NB4 (cell line): ENCODE measurements at regions not wholly inside any gene's neighbourhood (a gene's known extent, or its start where the extent isn't known, plus 50 kb on each side); places are given as distances from the start of the nearest gene placed in this dataset.
"Not testable (repeated sequence)": the region's sequence is repeated elsewhere in the genome, so short reads cannot be mapped to it uniquely, and the experiment has no call there.

ENCODE experiments used
- DNase-seq: peaks from one replicate; pipeline ENCODE4 v3.0.0; 2010; ENCODE audit warnings: low read depth
- H3K4me3 ChIP-seq: one replicate; pipeline ENCODE4 v1.5.1; 2011; ENCODE audit warnings: mild to moderate bottlenecking, low read depth, low read length, moderate library complexity
- MYC ChIP-seq: IDR thresholded peaks from 2 replicates; pipeline ENCODE4 v1.6.1; 2011; ENCODE audit warnings: low read depth, low read length
- POLR2A ChIP-seq: IDR thresholded peaks from 2 replicates; pipeline ENCODE4 v1.6.1; 2011; ENCODE audit warnings: mild to moderate bottlenecking; ENCODE audit not compliant: insufficient read length; ENCODE audit errors: extremely low read depth
- TF ChIP-seq, protein P1 (sequence below): IDR thresholded peaks from 2 replicates; pipeline ENCODE4 v1.6.1; 2011; ENCODE audit warnings: low read depth, low read length
- TF ChIP-seq, protein P2 (sequence below): IDR thresholded peaks from one replicate; pipeline ENCODE4 v1.5.1; 2012; ENCODE audit warnings: low read depth, low read length

DNA sequence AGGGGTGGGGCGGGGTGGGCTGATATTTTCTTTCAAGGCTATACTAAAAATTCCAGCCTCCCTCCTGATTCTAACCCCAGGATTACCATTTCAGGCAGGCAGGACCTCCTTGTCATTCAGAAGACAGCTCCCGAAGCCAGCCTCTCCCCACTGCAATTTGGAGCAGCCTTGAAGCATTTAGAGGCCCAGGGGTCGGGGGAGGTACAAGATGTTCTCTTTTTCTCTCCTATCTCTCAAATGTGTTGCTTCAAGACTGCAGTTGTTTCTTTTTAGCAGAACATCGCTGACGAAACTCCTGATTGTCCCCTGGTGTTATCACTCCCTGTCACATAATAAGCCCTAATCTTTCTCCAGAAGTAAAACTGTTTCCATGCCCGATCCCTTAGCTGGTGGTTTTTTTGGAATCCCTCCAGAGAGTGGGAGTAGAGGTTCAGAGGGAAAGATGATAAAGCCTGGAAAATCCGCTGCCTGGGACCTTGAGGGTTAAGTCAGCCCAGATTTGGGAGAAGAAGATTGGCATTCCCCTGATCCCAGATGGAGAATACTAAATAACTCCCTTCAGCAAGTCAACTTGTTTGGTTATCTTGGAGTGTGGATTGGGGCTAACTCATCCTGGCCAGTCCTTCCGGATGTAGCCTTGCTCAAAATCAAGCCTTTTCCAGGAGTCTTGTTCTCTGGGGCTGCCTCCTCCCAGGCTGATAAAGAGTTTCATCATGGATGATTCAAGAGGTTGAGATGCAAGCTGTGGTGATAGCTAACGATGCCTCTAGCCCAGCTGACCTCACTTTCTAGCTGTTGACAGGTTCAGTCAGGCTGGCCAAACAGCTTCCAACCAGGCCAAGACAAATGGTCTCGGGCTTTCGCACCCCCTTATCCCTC is 71.3 kb downstream of the SOX9 start:
- DNase-seq: no peak
- no peak overlapping the region for H3K4me3 ChIP-seq
- no peak for TF ChIP-seq MYC
- TF ChIP-seq, protein P1, sequence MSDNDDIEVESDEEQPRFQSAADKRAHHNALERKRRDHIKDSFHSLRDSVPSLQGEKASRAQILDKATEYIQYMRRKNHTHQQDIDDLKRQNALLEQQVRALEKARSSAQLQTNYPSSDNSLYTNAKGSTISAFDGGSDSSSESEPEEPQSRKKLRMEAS: no peak
- TF ChIP-seq, protein P2, sequence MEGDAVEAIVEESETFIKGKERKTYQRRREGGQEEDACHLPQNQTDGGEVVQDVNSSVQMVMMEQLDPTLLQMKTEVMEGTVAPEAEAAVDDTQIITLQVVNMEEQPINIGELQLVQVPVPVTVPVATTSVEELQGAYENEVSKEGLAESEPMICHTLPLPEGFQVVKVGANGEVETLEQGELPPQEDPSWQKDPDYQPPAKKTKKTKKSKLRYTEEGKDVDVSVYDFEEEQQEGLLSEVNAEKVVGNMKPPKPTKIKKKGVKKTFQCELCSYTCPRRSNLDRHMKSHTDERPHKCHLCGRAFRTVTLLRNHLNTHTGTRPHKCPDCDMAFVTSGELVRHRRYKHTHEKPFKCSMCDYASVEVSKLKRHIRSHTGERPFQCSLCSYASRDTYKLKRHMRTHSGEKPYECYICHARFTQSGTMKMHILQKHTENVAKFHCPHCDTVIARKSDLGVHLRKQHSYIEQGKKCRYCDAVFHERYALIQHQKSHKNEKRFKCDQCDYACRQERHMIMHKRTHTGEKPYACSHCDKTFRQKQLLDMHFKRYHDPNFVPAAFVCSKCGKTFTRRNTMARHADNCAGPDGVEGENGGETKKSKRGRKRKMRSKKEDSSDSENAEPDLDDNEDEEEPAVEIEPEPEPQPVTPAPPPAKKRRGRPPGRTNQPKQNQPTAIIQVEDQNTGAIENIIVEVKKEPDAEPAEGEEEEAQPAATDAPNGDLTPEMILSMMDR: no peak
- TF ChIP-seq POLR2A: no peak

DNA sequence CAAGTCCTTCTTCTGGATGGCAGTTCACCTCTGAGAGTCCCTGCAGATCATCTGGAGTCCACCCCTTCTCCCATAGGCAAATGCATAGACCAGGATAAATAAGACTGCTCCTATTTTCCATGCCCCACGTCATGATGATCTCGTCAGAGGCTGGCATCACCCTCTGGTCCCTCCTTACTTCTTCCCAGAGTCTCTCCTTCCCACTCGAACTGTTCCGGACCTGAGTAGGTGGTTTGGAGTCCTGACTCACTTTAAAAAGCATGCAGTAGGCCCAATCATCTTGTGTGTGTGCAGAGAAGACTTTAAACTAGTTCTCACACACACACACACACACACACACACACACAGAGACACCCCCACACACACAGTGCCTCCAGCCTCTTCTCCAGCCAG is 72.0 kb downstream of the SOX9 start:
- no peak overlapping the region for H3K4me3 ChIP-seq
- no peak for DNase-seq
- TF ChIP-seq, protein P1: no peak
- no peak for TF ChIP-seq MYC
- no peak for TF ChIP-seq POLR2A
- TF ChIP-seq, protein P2: no peak

DNA sequence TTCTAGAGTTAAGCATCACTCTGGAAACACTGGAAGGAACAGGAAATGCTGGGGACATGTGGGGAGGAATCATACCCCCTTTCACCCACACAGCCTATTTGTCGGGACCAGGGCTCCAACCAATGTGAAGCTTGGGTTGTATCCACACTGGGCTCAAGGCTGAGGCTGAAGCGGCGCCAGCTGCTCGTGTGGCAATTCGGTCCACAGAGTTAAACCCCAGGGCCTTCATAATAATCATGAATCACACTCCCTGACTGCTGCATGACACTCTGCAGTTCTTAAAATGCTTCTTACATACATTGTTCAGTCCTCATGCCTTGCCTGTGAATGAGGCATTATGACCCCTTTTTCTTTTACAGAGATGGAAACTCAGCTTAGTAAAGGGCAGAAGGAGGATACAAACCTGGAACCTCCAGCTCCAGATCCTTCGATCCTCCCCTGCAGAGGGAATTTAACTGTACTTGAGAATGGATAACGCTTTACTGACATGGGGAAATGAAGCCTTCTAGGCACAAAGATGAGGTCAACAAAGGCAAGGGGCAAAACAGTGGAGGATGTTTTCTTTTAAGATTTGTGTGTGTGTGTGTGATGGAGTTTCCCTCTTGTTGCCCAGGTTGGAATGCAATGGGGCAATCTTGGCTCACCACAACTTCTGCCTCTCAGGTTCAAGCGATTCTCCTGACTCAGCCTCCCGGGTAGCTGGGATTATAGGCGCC is 72.7 kb downstream of the SOX9 start:
- no peak for DNase-seq
- TF ChIP-seq, protein P1: no peak
- TF ChIP-seq MYC (no peak), POLR2A (no peak)
- TF ChIP-seq, protein P2: no peak

DNA sequence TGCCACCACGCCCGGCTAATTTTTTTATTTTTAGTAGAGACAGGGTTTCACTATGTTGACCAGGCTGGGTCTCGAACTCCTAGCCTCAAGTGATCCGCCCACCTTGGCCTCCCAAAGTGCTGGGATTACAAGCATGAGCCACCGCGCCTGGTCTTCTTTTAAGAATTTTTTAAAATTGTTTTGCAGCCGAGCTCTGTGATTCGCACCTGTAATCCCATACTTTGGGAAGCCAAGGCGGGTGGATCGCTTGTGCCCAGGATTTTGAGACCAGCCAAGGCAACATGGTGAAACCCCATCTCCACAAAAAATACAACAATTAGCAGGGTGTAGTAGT is 73.3 kb downstream of the SOX9 start:
- not testable (repeated sequence) for DNase-seq, H3K4me3 ChIP-seq

More for the DNA sequence above, 72.7 kb downstream of the SOX9 start:
- H3K4me3 ChIP-seq: no peak overlapping the region

DNA sequence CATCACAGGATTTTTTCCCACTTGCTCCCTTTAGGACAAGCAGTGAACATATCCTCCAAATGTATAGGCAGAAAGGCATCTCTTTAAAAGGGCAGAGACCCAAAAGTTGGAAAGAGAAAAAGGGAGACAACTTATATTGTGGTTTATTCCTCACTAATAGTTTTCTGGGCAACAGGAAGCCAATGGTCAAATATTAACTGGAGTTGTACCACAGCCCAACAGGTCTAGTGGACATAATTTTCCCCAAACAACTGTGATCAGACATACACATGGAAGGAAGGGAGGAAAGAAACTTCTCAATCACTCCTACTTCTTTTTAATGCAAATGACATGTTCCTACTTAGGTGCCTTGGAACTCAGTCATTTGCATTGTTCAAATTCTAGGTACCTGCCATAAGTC is 78.4 kb downstream of the SOX9 start:
- DNase-seq: no peak
- TF ChIP-seq MYC (no peak), POLR2A (no peak)
- TF ChIP-seq, protein P2: no peak
- TF ChIP-seq, protein P1: no peak
- no peak overlapping the region for H3K4me3 ChIP-seq

DNA sequence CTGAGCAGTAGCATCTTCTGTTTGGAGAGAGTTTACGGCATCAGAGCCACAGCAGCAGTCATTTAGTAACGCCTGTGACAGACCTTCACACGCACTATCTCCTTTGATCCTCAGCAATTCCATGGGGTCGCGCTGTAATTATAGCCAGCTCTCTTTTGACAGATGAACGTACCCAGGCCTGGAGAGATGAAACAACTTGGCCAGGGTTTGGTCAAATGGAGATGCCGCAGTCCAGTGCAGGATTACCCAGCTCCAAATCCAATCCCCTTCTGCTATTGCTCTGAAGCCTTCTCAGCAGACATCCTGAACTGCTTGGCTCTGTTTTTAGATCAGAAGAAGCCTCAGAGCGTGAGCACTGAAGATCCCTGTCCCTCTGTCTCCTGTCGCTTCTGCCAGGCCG is 83.9 kb downstream of the SOX9 start:
- no peak for DNase-seq
- TF ChIP-seq MYC: no peak
- TF ChIP-seq, protein P2: no peak
- TF ChIP-seq, protein P1: no peak
- no peak for TF ChIP-seq POLR2A
- H3K4me3 ChIP-seq: no peak overlapping the region
